ENCODE measurements at regions not wholly inside any gene's neighbourhood (a gene's known extent, or its start where the extent isn't known, plus 50 kb on each side); places are given as distances from the start of the nearest gene placed in this dataset.

DNA sequence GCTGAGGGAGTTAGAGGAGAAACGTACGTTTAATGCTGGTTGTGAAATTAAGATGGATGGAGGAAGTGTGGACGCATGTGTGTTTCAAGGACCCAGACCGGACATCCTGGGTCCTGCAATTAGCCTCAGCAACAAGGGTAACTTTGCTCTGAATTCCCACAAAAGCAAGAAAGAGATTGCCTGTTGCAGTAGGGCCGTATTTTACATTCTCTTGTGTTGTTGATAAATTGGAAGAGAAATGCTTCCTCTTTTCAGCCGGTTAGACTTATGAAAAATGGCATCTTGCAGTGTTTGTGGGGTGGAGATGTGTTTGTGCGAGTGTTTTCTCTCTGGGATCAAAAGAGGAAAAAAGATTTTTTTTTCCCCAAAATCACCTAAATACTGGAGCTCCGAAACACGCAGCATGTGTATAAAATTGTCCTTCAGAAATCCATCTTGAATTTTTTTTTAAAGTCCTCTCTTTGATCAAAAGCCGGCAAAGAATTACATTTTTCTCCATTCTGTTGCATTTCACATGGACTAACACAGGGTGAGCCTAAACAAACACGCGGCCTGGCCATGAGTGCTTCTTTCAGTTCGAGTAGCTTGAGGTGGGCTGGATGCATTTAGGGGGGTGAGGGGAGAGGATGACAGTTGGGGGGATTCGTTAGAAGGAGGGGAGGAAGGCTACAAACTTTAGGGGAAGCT, 251.6 kb downstream of the C16orf95 start:
- H3K27me3 ChIP-seq (ENCODE audit: control insufficient read depth in 4 of 4, insufficient read depth in 4 of 4, low read length in 3 of 4): peaks cover 0 to 4% (median 0%) of the 10 kb centered on the region in 4 donors
- H3K9ac ChIP-seq (ENCODE audit: low read depth in 1 of 2, low read length in 2 of 2): no peak overlapping the region
- no peaks in the 10 kb centered on the region for H3K9me3 ChIP-seq (ENCODE audit: control insufficient read depth in 4 of 4, low read length in 3 of 4)
- no peaks in the 10 kb centered on the region for H3K4me1 ChIP-seq (ENCODE audit: control insufficient read depth in 4 of 4, insufficient read depth in 4 of 4, low read length in 3 of 4)
- no peak for TF ChIP-seq HNF4G (IDR thresholded peaks at IDR 0.05)
- TF ChIP-seq, protein P1, sequence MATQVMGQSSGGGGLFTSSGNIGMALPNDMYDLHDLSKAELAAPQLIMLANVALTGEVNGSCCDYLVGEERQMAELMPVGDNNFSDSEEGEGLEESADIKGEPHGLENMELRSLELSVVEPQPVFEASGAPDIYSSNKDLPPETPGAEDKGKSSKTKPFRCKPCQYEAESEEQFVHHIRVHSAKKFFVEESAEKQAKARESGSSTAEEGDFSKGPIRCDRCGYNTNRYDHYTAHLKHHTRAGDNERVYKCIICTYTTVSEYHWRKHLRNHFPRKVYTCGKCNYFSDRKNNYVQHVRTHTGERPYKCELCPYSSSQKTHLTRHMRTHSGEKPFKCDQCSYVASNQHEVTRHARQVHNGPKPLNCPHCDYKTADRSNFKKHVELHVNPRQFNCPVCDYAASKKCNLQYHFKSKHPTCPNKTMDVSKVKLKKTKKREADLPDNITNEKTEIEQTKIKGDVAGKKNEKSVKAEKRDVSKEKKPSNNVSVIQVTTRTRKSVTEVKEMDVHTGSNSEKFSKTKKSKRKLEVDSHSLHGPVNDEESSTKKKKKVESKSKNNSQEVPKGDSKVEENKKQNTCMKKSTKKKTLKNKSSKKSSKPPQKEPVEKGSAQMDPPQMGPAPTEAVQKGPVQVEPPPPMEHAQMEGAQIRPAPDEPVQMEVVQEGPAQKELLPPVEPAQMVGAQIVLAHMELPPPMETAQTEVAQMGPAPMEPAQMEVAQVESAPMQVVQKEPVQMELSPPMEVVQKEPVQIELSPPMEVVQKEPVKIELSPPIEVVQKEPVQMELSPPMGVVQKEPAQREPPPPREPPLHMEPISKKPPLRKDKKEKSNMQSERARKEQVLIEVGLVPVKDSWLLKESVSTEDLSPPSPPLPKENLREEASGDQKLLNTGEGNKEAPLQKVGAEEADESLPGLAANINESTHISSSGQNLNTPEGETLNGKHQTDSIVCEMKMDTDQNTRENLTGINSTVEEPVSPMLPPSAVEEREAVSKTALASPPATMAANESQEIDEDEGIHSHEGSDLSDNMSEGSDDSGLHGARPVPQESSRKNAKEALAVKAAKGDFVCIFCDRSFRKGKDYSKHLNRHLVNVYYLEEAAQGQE (IDR thresholded peaks at IDR 0.05): no peak
- no peak for TF ChIP-seq EGR1 (IDR thresholded peaks at IDR 0.05; ENCODE audit: low read depth in 2 of 2)
- no peak for TF ChIP-seq ZBTB33 (IDR thresholded peaks at IDR 0.05)
- no peak for TF ChIP-seq RAD21 (IDR thresholded peaks at IDR 0.05)
- TF ChIP-seq FOXA1 (IDR thresholded peaks at IDR 0.05): no peak
- no peak for TF ChIP-seq RXRA (IDR thresholded peaks at IDR 0.05)
- no peaks in the 10 kb centered on the region for H3K36me3 ChIP-seq (ENCODE audit: control insufficient read depth in 4 of 4, insufficient read depth in 3 of 4, low read depth in 1 of 4, low read length in 3 of 4)
- no peak for DNase-seq (ENCODE audit: low spot score)
- H3K4me3 ChIP-seq (ENCODE audit: low read depth in 1 of 3, low read length in 3 of 3): no peak overlapping the region
- 49% methylated on average over 14 of the region's 14 CpGs for WGBS
- H3K27ac ChIP-seq (ENCODE audit: low read depth in 1 of 2, low read length in 2 of 2): no peak overlapping the region

DNA sequence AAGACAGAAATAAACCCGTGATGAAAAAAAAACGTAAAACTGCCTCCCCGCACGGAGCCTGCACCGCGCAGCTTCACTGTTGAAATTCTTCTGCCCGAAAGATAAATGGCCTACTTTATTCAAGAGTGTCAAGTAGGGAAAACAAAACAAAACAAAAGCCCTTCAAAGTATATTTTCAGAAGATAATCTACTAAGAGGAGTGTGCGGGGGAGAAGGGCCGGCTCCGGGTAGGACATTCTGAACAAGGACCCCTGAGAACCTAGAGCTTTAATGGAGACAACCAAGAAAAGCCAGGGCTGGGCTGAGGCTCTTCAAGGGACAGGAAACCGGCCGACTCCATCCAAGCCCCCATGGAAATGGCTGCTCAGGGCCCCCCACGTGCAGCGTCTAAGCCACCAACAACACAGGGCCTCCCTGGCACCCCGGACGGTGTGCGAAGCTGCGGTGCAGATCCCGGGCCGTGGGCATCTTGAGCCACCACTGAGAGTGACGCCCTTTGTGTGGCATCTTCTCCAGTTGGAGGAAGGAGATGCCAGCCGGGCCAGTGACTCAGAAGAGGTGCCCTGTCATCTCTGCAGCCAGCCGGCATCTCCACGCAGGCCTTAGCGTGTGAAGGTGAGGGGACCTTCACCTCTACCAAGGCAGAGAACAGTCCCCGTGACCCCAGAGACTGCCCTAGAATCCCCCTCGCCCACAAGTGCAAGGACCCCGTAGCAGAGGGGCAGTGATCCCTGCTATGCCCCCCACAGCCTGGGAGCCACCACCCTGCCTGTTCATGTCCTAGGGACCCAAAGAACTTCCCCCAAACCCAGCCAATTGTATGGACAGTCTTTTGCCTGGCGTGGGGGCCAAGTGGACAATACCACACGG, 250.8 kb downstream of the C16orf95 start:
- DNase-seq (ENCODE audit: low spot score): no peak
- no peaks in the 10 kb centered on the region for H3K36me3 ChIP-seq (ENCODE audit: control insufficient read depth in 4 of 4, insufficient read depth in 3 of 4, low read depth in 1 of 4, low read length in 3 of 4)
- 84% methylated on average over 30 of the region's 30 CpGs for WGBS
- H3K27ac ChIP-seq (ENCODE audit: low read depth in 1 of 2, low read length in 2 of 2): no peak overlapping the region
- H3K9ac ChIP-seq (ENCODE audit: low read depth in 1 of 2, low read length in 2 of 2): no peak overlapping the region
- TF ChIP-seq HNF4A (conservative IDR thresholded peaks at IDR 0.05) (no peak), RAD21 (IDR thresholded peaks at IDR 0.05) (no peak), YY1 (IDR thresholded peaks at IDR 0.05) (no peak), ZBTB33 (IDR thresholded peaks at IDR 0.05) (no peak), JUND (IDR thresholded peaks at IDR 0.05) (no peak), FOXA1 (IDR thresholded peaks at IDR 0.05) (no peak), FOXA2 (IDR thresholded peaks at IDR 0.05) (no peak), GABPA (IDR thresholded peaks at IDR 0.05 in 1 of 2, conservative IDR thresholded peaks at IDR 0.05 in 1 of 2) (no peak), SP1 (IDR thresholded peaks at IDR 0.05) (no peak), TAF1 (conservative IDR thresholded peaks at IDR 0.05) (no peak), RXRA (IDR thresholded peaks at IDR 0.05) (no peak), HNF4G (IDR thresholded peaks at IDR 0.05) (no peak)
- TF ChIP-seq, protein P2, sequence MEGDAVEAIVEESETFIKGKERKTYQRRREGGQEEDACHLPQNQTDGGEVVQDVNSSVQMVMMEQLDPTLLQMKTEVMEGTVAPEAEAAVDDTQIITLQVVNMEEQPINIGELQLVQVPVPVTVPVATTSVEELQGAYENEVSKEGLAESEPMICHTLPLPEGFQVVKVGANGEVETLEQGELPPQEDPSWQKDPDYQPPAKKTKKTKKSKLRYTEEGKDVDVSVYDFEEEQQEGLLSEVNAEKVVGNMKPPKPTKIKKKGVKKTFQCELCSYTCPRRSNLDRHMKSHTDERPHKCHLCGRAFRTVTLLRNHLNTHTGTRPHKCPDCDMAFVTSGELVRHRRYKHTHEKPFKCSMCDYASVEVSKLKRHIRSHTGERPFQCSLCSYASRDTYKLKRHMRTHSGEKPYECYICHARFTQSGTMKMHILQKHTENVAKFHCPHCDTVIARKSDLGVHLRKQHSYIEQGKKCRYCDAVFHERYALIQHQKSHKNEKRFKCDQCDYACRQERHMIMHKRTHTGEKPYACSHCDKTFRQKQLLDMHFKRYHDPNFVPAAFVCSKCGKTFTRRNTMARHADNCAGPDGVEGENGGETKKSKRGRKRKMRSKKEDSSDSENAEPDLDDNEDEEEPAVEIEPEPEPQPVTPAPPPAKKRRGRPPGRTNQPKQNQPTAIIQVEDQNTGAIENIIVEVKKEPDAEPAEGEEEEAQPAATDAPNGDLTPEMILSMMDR (IDR thresholded peaks at IDR 0.05; ENCODE audit: low read depth, low read length, missing input control): no peak
- TF ChIP-seq, protein P1 (IDR thresholded peaks at IDR 0.05): no peak
- TF ChIP-seq, protein P3, sequence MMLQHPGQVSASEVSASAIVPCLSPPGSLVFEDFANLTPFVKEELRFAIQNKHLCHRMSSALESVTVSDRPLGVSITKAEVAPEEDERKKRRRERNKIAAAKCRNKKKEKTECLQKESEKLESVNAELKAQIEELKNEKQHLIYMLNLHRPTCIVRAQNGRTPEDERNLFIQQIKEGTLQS (IDR thresholded peaks at IDR 0.05): no peak
- no peaks in the 10 kb centered on the region for H3K4me1 ChIP-seq (ENCODE audit: control insufficient read depth in 4 of 4, insufficient read depth in 4 of 4, low read length in 3 of 4)
- no peaks in the 10 kb centered on the region for H3K9me3 ChIP-seq (ENCODE audit: control insufficient read depth in 4 of 4, low read length in 3 of 4)
- H3K27me3 ChIP-seq (ENCODE audit: control insufficient read depth in 4 of 4, insufficient read depth in 4 of 4, low read length in 3 of 4): peaks cover 0 to 4% (median 0%) of the 10 kb centered on the region in 4 donors
- H3K4me3 ChIP-seq (ENCODE audit: low read depth in 1 of 3, low read length in 3 of 3): no peak overlapping the region

All from liver (tissue), 8 donors.